SK-N-SH (cell line): ENCODE measurements at regions not wholly inside any gene's neighbourhood (a gene's known extent, or its start where the extent isn't known, plus 50 kb on each side); places are given as distances from the start of the nearest gene placed in this dataset.

ENCODE experiments used
- EZH2phosphoT487 ChIP-seq: fragments of 200-600 bp; sonication (generic); IDR thresholded peaks from 2 replicates; pipeline ENCODE4 v1.6.1; 2017; ENCODE audit warnings: low read depth, mixed run types, mild to moderate bottlenecking, antibody characterized with exemption, moderate library complexity, borderline replicate concordance
- GATA2 ChIP-seq: sonication (generic); formaldehyde crosslinking; IDR thresholded peaks from 2 replicates; pipeline ENCODE4 v1.5.0; 2020; ENCODE audit warnings: mild to moderate bottlenecking, missing genetic modification reagents
- POLR2AphosphoS5 ChIP-seq: IDR thresholded peaks from 2 replicates; pipeline ENCODE4 v1.6.1; 2012; ENCODE audit warnings: low read depth, low read length
- RFX5 ChIP-seq: IDR thresholded peaks from 2 replicates; pipeline ENCODE4 v1.6.1; 2012; ENCODE audit warnings: mild to moderate bottlenecking, improper control_type of control experiment, low read length
- SIN3A ChIP-seq: IDR thresholded peaks from 2 replicates; pipeline ENCODE4 v1.6.1; 2012; ENCODE audit warnings: low read depth, mild to moderate bottlenecking, low read length, moderate library complexity, borderline replicate concordance
- SMC3 ChIP-seq: IDR thresholded peaks from 2 replicates; pipeline ENCODE4 v1.6.1; 2012; ENCODE audit warnings: low read depth, low read length, improper control_type of control experiment
- YY1 ChIP-seq: IDR thresholded peaks from 2 replicates; pipeline ENCODE4 v1.4.0; 2012; ENCODE audit warnings: low read depth, mild to moderate bottlenecking
- TF ChIP-seq, protein P1 (sequence below): fragments of 200-600 bp; sonication (generic); IDR thresholded peaks from 2 replicates; pipeline ENCODE4 v1.6.1; 2017; ENCODE audit warnings: antibody characterized with exemption, mild to moderate bottlenecking, moderate library complexity
- TF ChIP-seq, protein P2 (sequence below): IDR thresholded peaks from 2 replicates; pipeline ENCODE4 v1.6.1; 2012; ENCODE audit warnings: mild to moderate bottlenecking, low read depth, low read length, moderate library complexity
- TF ChIP-seq, protein P3 (sequence below): fragments of 150-350 bp; IDR thresholded peaks from 2 replicates; pipeline ENCODE4 v1.6.1; 2016; ENCODE audit warnings: mild to moderate bottlenecking, low read depth, low read length

DNA sequence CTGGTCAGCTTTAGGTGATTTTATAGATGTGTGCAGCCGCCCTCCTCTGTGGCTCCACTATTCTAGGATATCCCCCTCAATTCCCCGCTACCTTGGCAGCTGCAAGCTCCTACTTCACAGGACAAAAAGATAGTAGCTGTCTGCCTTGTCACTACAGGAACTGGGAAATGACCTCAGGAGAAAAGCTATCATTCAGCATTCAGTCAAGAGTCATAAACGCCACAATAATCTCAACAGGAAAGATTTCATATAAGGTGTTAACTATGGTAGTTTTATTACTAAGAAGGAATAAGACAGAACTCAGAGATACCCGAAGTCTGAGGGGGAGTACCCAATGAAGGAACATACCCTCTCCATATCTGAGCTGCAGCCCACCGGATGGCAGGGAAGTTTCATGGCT lies 63.9 kb downstream of the CRPPA start:
- TF ChIP-seq, protein P1, sequence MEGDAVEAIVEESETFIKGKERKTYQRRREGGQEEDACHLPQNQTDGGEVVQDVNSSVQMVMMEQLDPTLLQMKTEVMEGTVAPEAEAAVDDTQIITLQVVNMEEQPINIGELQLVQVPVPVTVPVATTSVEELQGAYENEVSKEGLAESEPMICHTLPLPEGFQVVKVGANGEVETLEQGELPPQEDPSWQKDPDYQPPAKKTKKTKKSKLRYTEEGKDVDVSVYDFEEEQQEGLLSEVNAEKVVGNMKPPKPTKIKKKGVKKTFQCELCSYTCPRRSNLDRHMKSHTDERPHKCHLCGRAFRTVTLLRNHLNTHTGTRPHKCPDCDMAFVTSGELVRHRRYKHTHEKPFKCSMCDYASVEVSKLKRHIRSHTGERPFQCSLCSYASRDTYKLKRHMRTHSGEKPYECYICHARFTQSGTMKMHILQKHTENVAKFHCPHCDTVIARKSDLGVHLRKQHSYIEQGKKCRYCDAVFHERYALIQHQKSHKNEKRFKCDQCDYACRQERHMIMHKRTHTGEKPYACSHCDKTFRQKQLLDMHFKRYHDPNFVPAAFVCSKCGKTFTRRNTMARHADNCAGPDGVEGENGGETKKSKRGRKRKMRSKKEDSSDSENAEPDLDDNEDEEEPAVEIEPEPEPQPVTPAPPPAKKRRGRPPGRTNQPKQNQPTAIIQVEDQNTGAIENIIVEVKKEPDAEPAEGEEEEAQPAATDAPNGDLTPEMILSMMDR, result no peak
- no peak for TF ChIP-seq SMC3
- no peak for TF ChIP-seq GATA2 (CRISPR knock-in tag)
- TF ChIP-seq, protein P2, sequence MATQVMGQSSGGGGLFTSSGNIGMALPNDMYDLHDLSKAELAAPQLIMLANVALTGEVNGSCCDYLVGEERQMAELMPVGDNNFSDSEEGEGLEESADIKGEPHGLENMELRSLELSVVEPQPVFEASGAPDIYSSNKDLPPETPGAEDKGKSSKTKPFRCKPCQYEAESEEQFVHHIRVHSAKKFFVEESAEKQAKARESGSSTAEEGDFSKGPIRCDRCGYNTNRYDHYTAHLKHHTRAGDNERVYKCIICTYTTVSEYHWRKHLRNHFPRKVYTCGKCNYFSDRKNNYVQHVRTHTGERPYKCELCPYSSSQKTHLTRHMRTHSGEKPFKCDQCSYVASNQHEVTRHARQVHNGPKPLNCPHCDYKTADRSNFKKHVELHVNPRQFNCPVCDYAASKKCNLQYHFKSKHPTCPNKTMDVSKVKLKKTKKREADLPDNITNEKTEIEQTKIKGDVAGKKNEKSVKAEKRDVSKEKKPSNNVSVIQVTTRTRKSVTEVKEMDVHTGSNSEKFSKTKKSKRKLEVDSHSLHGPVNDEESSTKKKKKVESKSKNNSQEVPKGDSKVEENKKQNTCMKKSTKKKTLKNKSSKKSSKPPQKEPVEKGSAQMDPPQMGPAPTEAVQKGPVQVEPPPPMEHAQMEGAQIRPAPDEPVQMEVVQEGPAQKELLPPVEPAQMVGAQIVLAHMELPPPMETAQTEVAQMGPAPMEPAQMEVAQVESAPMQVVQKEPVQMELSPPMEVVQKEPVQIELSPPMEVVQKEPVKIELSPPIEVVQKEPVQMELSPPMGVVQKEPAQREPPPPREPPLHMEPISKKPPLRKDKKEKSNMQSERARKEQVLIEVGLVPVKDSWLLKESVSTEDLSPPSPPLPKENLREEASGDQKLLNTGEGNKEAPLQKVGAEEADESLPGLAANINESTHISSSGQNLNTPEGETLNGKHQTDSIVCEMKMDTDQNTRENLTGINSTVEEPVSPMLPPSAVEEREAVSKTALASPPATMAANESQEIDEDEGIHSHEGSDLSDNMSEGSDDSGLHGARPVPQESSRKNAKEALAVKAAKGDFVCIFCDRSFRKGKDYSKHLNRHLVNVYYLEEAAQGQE, result no peak
- no peak for TF ChIP-seq EZH2phosphoT487
- TF ChIP-seq YY1, result no peak
- TF ChIP-seq, protein P3, sequence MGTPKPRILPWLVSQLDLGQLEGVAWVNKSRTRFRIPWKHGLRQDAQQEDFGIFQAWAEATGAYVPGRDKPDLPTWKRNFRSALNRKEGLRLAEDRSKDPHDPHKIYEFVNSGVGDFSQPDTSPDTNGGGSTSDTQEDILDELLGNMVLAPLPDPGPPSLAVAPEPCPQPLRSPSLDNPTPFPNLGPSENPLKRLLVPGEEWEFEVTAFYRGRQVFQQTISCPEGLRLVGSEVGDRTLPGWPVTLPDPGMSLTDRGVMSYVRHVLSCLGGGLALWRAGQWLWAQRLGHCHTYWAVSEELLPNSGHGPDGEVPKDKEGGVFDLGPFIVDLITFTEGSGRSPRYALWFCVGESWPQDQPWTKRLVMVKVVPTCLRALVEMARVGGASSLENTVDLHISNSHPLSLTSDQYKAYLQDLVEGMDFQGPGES, result no peak
- no peak for TF ChIP-seq SIN3A
- TF ChIP-seq RFX5, result no peak
- no peak for TF ChIP-seq POLR2AphosphoS5
